Hematopoietic multipotent progenitor cell treated with erythropoietin and hydrocortisone succinate and interleukin-3 and kit ligand, for 4 days (in vitro differentiated cells): ENCODE measurements at regions not wholly inside any gene's neighbourhood (a gene's known extent, or its start where the extent isn't known, plus 50 kb on each side); places are given as distances from the start of the nearest gene placed in this dataset.
"Not testable (repeated sequence)": the region's sequence is repeated elsewhere in the genome, so short reads cannot be mapped to it uniquely, and the experiment has no call there.

Experiments used
- DNase-seq: peaks from one replicate; pipeline ENCODE4 v3.0.0-alpha.2; 2015

- DNase-seq, result no peak
Measured at GRCh38 chr18:22044474-22045220, 124.7 kb upstream of the GATA6 start.

GRCh38 chr18:22045221-22045918 lies 124.0 kb upstream of the GATA6 start:
- DNase-seq, result no peak

GRCh38 chr18:22046473-22046872 lies 122.9 kb upstream of the GATA6 start:
- DNase-seq, result no peak

GRCh38 chr18:22047485-22047884 lies 121.9 kb upstream of the GATA6 start:
- DNase-seq, result no peak

GRCh38 chr18:22048221-22048620 lies 121.2 kb upstream of the GATA6 start:
- DNase-seq, result no peak

GRCh38 chr18:22048932-22049615 lies 120.3 kb upstream of the GATA6 start:
- DNase-seq, result no peak

- no peak for DNase-seq
Measured at GRCh38 chr18:22052405-22053105, 116.8 kb upstream of the GATA6 start.

DNA sequence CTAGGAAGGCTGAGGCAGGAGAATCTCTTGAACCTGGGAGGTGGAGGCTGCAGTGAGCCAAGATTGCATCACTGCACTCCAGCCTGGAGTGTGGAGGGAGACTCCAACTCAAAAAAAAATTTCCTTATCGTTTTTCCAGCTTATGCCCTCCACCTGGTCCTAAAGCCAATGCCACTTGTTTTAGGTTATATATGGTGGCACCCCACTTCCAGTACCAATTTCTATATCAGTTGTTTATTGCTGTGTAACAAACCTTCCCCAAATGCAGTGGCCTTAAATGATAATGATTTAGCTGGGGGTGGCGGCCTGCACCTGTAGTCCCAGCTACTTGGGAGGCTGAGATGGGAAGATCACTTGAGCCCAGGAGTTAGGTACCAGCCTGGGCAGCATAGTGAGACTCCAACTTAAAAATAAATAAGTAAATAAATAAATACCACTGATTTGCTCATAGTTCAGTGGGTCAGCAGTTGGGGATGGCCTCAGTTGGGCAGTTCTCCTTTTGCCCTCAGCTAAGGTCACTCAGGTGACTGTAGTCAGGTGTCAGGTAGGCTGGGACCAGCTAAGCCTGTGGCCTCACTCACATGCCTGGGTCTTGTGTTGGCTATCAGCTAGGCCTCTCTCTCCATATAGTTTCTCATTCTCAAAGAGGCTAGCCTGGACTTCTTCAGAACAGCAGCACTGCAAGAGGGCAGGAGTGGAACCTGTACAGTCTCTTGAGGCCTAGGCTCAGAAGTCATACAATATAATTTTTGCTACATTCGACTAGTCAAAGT lies 113.7 kb upstream of the GATA6 start:
- DNase-seq, result no peak

- no peak for DNase-seq
Measured at GRCh38 chr18:22056950-22057349, 112.4 kb upstream of the GATA6 start.

DNA sequence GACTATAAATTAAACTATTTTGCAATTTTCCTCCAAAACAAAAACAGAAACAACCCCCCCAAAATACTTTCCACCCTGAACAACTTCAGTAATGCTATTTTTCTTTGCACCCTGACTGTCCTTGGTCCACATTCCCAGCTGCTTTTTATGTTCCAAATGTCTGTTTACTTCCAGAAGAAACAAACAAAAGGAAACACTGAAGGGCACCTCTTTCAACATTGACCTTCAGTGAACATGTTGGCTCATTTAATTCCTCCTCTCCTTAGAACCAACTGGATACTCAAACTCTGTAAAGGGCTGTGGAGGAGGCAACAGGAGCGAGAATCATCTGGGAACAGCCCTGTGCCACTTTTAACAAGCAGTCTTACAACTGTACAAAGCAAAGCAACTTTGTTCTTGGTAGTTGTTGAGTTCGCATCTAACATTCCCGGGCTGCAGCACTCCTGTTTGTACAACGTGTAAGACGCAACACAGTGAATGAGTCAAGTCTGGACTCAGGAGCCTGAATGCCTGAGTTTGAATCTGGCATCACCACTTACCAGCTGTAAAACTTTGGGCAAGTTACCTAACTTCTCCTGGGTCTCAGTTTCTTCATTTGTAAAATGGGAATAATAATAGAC lies 111.4 kb upstream of the GATA6 start:
- no peak for DNase-seq

- DNase-seq, result no peak
Measured at GRCh38 chr18:22060361-22060760, 109.0 kb upstream of the GATA6 start.

GRCh38 chr18:22063102-22063501 lies 106.3 kb upstream of the GATA6 start:
- no peak for DNase-seq

GRCh38 chr18:22063672-22064071 lies 105.7 kb upstream of the GATA6 start:
- no peak for DNase-seq

DNA sequence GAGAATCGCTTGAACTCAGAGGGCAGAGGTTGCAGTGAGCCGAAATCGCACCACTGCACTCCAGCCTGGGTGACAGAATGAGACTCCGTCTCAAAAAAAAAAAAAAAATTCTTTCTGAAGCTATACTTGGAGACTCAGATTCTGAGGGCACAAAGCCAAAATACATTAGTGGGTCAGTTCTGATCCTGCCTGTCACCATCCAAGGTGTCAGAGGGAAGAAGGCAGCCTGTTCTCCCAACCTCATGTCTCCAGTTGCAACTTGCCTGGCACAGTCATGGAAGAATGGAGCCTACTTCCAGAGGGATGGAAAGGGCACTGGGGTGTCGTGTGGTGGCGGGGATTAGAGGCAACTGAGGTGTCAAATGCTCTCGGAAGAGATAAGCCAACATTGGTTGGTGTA lies 104.8 kb upstream of the GATA6 start:
- no peak for DNase-seq

- no peak for DNase-seq
Measured at GRCh38 chr18:22065311-22065710, 104.1 kb upstream of the GATA6 start.

- no peak for DNase-seq
Measured at GRCh38 chr18:22066083-22066485, 103.3 kb upstream of the GATA6 start.

DNA sequence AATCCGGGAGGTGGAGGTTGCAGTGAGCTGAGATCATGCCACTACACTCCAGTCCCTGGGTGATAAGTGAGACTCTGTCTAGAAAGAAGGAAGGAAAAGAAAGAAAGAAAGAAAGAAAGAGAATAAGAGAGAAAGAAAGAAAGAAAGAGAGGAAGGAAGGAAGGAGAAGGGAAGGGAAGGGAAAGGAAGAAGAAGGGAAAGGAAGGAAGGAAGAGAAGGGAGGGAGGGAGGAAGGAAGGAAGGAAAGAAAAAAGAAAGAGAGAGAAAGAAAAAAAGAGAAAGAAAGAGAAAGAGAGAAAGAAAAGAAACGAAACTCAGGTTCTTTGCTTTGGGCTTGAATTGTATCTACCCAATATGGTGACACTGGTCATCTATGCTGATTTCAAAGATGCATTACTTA lies 102.3 kb upstream of the GATA6 start:
- no peak for DNase-seq

DNA sequence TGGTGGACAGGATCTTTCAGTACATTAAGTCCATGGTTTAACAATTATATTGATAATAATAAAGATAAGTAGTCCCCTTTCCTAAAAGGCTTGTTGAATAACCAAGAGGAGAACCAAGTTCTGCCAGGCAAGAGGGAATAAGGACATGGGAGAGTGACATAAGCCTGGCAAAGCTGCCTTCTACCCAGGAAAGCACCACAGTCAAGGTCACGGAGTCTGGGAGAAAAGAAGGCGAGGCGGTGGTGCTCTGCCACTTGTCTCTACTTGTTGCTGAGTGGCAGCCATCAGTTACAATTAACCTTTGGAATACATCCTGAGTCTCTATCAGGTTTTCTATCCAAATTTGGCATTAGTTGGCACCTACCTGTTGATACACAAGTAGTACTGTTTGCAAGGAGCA lies 101.7 kb upstream of the GATA6 start:
- DNase-seq, result no peak

GRCh38 chr18:22068784-22069183 lies 100.6 kb upstream of the GATA6 start:
- DNase-seq, result not testable (repeated sequence)

- DNase-seq, result no peak
Measured at GRCh38 chr18:22069916-22070315, 99.5 kb upstream of the GATA6 start.

DNA sequence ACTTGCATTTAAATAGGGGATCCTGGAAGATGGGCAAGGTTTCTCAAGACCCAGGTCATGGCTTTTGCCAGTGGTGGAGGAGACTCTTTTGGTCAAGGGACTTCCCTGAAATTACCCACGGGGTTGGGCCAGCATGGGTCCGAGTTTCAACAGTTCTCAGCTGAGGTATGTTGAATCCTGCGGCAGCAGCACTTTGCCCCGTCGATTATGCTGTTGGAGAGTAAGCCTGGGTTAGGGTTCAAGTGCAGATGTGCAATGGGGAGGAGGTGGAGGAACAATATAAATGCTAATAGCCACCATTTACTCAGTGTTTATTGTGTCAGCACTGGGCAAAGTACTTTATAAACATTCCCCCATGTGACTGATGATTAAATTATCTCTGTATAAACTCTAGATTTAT lies 96.0 kb upstream of the GATA6 start:
- DNase-seq, result no peak
